HG02678 (cell line): ENCODE measurements at regions not wholly inside any gene's neighbourhood (a gene's known extent, or its start where the extent isn't known, plus 50 kb on each side); places are given as distances from the start of the nearest gene placed in this dataset.

ENCODE experiments used
- ATAC-seq: cut with Tn5 transposase; IDR thresholded peaks from one replicate; pipeline ENCODE4 v1.9.1; 2021; ENCODE audit warnings: mild to moderate bottlenecking, moderate library complexity; ENCODE audit not compliant: unreplicated experiment

DNA sequence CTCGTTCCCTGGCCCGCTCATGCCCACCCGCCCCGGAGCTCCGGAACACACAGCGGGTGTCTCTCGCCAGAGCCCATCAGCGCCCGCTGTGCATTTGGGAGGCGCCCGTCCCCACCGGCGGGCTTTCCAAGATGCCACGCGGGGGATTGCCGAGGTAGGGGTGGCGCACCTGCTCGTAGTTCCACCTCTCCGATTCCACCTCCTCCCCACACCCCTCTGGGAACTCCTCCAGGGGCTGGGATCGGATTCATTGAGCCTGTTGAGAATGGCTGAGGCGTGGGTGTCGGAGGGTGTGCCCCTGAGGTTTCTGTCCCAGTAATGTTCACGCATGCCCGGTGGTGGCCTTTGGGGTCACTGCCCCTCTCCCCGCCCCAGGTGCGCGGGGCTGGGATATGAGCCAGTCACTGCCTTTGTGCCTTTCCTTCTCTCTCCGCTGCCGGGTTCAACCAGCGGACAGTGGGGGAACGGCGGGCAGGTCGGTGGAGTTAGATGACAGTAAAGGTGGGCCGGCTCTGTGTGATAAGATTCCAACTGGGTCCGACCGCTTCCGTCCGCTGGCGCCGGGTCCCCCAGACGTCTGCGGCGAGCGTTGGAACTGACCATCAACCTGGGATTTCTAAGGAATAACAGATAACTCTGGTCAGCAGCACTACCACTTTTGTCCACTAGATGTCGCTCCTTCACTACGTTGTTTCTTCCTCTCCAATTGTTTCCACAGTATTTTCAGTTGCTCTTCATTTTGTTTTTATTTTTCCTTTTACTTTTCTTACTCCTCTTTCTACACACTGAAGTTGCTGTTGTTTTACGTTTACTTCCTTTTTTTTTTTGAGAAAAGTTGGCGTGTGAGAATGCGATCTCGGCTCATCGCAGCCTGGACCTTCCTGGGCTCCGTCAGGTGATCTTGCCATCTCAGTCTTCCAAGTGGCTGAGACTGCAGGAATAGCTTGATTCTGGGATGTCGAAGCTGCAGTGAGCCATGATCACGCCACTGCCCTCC lies 178.1 kb upstream of the ALG10B start:
- ATAC-seq, result peak; percentile 79

DNA sequence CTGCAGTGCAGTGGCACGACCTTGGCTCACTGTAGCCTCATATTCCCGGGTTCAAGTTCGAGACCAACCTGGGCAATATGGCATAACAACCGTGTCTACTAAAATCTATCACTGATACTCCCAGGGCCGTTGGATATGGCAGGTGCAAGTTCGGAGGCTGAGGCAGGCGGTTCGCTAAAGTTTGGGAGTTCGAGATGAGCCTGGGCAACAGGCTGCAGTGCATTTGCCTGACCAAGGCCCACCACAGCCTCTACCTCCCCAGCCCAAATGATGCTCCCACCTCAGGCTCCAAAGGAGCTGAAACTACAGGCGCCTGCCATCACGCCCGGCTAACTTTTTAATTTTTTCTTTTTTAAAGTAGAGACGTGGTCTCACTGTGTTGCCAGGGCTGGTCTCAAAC lies 177.1 kb upstream of the ALG10B start:
- no peak for ATAC-seq

DNA sequence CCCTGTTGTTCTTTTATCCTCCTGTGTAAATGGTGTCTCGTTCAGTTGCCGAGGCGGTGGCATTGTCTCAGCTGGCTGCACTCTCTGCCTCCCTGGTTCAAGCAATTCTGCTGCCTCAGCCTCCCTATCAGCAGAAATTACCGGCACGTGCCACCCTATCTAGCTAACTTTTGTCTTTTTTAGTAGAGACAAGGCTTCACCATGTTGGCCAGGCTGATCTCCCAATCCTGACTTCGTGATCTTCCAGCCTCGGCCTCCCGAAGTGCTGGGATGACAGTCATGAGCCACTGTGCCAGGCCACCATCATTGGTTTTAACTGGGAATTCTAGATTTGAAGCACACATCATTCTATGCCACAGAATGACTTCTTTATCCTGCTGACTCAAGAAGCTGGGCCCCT lies 175.3 kb upstream of the ALG10B start:
- no peak for ATAC-seq

DNA sequence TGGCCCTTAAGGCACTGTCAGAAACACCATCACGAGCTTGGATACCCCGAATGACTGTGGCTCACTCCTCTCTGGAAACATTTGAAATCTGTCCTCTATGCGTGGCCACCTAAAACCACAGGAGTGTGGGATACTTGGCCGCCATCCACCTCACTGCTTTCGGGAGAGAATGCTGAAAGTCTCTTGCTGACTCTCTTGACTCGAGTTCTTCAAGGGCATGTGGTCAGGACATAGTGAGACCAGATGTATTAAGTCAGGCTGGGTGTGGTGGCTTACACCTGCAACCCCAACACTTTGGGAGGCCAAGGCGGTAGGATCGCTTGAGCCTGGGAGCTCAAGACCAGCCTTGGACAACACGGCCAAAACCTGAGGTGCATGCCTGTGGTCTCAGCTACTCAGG lies 174.7 kb upstream of the ALG10B start:
- ATAC-seq, result no peak

GRCh38 chr12:38142974-38143373 lies 173.6 kb upstream of the ALG10B start:
- ATAC-seq, result no peak

- ATAC-seq, result no peak
Measured at GRCh38 chr12:38144049-38144448, 172.5 kb upstream of the ALG10B start.

DNA sequence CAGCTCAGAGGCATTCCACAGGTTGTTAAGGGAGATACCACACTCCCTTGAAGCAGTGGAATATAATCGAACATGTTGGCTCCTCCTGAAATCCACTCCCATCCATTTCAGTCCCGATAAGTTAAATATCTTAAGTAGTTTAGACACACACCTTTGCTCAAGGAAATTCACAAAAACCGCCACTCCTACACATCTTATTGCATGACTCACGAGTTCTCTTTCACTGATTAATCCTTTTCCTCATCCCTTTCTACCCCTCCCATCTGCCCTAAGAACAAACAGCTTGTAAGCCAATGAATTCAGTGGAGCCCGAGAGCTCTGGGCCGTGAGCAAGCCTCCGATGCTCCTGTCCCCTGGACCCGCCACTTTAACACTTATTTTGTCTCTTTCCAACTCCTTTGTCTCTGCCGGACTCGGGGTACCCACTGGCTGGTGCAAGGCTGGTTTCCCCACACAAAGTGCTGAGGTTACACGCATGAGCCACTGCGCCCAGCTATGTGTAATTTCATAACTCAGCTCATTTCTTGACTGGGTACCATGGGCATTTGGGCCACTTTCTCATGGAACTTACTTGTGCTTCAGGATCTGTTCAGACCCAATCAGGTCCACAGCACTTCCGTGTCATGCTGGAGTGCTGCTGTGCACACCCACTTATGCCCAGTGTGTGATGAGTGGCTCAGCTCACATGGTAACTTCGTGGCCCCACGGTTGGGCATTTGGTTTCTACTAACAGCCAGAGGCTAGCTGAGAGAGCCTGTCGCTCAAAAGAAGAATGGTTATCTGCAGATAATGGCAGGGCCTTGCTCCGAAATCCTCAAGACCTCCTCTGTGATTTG lies 171.8 kb upstream of the ALG10B start:
- no peak for ATAC-seq

DNA sequence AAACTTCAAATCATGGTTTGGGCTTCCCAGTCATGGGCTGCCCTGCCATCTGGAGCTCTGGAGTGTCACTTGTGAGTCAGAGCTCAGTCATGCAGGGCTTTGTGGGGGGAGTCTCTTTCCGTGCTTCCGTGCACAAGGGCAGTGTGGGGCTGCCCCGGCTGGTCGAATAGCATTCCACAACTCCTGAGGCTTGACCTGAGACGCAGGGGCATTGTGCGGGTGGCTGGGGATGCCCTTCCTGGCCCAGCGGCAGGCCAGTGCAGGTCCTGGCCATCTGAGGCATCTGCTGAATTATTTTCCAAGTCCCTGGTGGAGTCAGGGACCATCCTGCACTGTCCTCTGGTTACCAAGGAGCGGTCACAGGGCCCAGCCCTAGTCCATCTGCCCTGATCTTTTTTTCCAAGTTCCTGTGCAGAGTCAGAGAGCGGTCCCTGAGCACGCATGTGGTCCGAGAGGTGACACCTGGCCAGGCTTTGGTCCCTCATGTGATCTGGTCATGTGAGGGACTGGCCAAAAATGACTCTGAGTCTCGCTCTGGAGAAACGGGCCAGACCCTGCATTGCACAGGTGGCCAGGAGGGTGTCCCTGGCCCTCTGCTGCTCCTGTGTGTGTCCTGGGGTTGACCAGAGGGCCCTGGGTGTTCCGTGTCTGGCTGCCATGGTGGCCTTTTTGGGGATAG lies 167.0 kb upstream of the ALG10B start:
- no peak for ATAC-seq

GRCh38 chr12:38151991-38152700 lies 164.4 kb upstream of the ALG10B start:
- no peak for ATAC-seq

DNA sequence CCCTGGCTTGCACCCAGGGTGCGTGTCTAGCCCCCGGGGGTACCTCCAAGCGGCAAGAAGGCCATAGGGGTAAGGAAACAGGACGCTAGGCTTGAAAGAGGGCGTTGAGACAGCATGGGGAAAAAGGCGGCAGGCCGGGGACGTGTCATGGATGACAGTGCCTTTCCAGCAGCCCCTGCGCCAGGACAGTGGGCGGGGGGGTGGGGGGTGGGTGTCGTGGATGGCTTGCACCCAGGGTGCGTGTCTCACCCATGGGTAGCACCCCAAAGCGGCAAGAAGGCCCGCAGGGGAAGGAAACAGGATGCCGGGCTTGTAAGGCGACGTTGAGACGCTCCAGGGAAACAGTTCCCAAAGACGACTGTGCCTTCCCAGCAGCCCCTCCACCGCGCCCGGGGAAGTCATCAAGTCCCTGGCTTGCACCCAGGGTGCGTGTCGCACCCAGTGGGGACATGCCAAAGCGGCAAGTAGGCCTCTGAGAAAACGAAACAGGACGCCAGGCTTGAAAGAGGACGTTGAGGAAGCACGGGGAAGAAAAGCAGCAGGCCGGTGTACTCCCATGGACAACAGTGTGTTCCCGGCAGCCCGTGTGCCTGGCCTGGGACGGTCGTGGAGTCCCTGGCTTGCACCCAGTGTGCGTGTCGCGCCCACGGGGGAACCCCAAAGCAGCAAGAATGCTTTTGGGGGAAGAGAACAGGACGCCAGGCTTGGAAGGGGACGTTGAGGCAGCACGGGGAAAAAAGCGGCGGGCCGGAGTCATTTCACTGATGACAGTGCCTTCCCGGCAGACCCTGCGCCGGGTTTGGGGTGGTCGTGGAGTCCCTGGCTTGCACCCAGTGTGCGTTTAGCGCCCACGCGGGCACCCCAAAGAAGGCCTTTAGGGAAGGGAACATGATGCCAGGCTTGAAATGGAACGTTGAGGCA lies 163.5 kb upstream of the ALG10B start:
- ATAC-seq, result no peak

DNA sequence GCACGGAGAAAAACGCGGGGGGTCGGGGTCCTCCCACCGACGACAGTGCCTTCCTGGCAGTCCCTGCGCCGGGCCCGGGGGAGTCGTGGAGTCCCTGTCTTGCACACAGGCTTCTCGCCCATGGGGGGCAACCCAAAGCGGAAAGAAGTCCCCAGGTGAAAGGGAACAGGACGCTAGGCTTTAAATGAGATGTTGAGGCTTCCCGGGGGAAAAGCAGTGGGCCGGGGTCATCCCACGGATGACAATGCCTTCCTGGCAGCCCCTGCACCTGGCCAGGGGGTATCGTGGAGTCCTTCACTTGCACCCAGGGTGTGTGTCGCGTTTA lies 162.9 kb upstream of the ALG10B start:
- ATAC-seq, result no peak

DNA sequence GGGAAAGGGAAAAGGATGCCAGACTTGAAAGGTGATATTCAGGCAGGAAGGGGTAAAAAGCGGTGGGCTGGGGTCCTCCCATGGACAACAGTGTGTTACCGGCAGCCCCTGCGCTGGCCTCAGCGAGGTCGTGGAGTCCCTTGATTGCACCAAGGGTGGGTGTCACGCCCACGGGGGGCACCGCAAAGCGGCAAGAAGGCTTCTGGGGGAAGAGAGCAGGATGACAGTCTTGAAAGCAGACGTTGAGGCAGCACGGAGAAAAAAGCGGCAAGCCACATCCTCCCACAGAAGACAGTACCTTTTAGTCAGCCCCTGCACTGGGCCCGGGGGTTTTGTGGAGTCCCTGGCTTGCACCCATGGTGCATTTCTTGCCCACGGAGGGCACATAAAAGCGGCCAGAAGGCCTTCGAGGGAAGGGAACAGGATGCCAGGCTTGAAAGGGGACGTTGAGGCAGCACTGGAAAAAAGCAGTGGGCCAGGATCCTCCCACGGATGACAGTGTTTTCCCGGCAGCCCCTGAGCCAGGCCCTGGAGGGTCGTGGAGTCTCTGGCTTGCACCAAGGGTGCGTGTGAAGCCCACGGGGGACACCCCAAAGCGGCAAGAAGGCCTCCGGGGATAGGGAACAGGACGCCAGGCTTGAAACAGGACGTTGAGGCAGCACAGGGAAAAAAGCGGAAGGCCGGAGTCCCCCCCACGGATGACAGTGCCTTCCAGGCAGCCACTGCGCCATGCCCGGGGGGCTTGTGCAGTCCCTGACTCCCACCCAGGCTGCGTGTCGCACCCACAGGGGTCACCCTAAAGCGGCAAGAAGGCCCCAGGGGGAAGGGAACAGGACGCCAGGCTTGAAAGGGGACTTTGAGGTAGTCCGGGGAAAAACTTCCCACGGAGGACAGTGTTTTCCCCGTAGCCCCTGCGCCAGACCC lies 162.2 kb upstream of the ALG10B start:
- ATAC-seq, result no peak

DNA sequence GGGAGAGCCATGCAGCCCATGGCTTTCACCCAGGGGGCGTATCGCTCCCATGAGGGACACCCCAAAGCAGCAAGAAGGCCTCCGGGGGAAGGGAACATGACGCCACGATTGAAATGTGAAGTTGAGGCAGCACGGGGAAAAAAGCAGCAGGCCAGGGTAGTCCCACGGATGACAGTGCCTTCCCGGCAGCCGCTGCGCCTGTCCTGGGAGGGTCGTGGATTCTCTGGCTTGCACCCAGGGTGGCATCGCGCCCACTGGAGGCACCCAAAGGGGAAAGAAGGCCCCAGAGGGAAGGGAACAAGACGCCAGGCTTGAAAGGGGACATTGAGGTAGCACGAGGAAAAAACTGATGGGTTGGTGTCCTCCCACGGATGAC lies 161.6 kb upstream of the ALG10B start:
- no peak for ATAC-seq

GRCh38 chr12:38155526-38156496 lies 160.8 kb upstream of the ALG10B start:
- no peak for ATAC-seq

- ATAC-seq, result no peak
Measured at GRCh38 chr12:38156497-38157245, 159.9 kb upstream of the ALG10B start.

DNA sequence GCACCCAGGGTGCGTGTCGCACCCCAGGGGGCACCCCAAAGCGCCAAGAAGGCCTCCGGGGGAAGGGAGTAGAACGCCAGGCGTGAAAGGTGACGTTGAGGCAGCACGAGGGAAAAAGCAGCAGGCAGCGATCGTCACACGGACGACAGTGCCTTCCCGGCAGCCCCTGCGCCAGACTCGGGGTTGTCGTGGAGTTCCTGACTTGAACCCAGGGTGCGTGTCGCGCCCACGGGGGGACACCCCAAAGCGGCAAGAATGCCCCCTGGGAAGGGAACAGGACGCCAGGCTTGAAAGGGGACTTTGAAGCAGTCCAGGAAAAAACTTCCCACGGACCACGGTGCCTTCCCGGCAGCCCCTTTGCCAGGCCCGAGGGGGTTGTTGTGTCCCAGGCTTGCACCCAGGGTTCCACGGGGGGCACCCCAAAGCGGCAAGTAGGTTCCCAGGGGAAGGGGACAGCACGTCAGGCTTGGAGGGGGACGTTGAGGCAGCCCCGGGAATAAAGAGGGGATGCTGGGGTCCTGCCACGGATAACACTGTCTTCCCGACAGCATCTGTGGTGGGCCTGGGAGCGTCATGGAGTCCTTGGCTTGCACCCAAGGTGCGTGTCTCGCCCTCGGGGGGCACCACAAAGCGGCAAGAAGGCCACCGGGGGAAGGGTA lies 159.2 kb upstream of the ALG10B start:
- no peak for ATAC-seq
